Subcutaneous abdominal adipose tissue (tissue), 5 donors: ENCODE measurements at regions not wholly inside any gene's neighbourhood (a gene's known extent, or its start where the extent isn't known, plus 50 kb on each side); places are given as distances from the start of the nearest gene placed in this dataset.

Experiments
- H3K27ac ChIP-seq: one replicate; pipeline ENCODE4 v1.7.0; 2013; ENCODE audit warnings: low read depth, mild to moderate bottlenecking, inconsistent platforms, low read length, moderate library complexity
- H3K27me3 ChIP-seq, 5 donors: one replicate each; pipeline ENCODE4 v1.7.0; 2013; ENCODE audit warnings: low read length in 5 of 5, inconsistent platforms in 1 of 5; ENCODE audit not compliant: control insufficient read depth in 5 of 5, insufficient read depth in 4 of 5
- H3K36me3 ChIP-seq, 5 donors: one replicate each; pipeline ENCODE4 v1.7.0; 2013; ENCODE audit warnings: low read length in 5 of 5; ENCODE audit not compliant: control insufficient read depth in 5 of 5, insufficient read depth in 5 of 5
- H3K4me1 ChIP-seq, 5 donors: one replicate each; pipeline ENCODE4 v1.7.0; 2013; ENCODE audit warnings: low read length in 5 of 5, mild to moderate bottlenecking in 3 of 5, moderate library complexity in 1 of 5; ENCODE audit not compliant: control insufficient read depth in 5 of 5, insufficient read depth in 5 of 5
- H3K4me3 ChIP-seq, 5 donors: one replicate each; pipeline ENCODE4 v1.7.0; 2013; ENCODE audit warnings: low read length in 5 of 5, low read depth in 1 of 5
- H3K9ac ChIP-seq, 5 donors: one replicate each; pipeline ENCODE4 v1.7.0; 2013; ENCODE audit warnings: low read length in 5 of 5, mild to moderate bottlenecking in 4 of 5, moderate library complexity in 3 of 5
- H3K9me3 ChIP-seq, 5 donors: one replicate each; pipeline ENCODE4 v1.7.0; 2013; ENCODE audit warnings: low read length in 5 of 5; ENCODE audit not compliant: control insufficient read depth in 5 of 5
- donor health status: healthy.
- donor health status: healthy.
- donor health status: healthy.
- donor health status: healthy.
- donor health status: healthy.

GRCh38 chr2:17996978-17997377 is 118.5 kb downstream of the KCNS3 start:
- no peak overlapping the region for H3K9ac ChIP-seq
- H3K36me3 ChIP-seq = no peaks in the 10 kb centered on the region
- H3K27ac ChIP-seq = no peak overlapping the region
- H3K27me3 ChIP-seq = no peaks in the 10 kb centered on the region
- H3K4me3 ChIP-seq = no peak overlapping the region
- peaks cover 0 to 23% (median 19%) of the 10 kb centered on the region in 5 donors for H3K9me3 ChIP-seq
- no peaks in the 10 kb centered on the region for H3K4me1 ChIP-seq

DNA sequence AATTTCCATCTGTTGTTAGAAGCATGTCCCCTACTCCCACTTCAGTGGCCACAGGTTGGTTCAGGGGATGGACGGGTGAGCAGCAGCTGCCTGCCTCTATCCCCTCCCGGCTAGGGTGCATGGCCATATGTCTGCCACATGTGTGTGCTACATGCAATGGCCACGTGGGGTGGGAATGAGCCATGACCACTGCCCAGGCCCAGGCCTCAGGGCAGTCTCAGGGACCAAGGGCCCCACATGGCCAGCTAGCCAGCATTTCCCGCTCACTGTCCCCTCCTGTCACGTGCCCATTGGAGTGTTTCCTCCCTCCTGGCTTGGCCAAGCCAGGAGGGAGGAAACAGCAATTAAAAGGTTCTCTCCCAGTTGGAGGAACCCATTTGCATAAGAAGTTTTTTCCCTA is 117.1 kb downstream of the KCNS3 start:
- H3K27ac ChIP-seq = no peak overlapping the region
- H3K36me3 ChIP-seq = no peaks in the 10 kb centered on the region
- H3K9ac ChIP-seq = no peak overlapping the region
- peaks cover 0 to 15% (median 10%) of the 10 kb centered on the region in 5 donors for H3K9me3 ChIP-seq
- H3K4me3 ChIP-seq = no peak overlapping the region
- H3K4me1 ChIP-seq = no peaks in the 10 kb centered on the region
- H3K27me3 ChIP-seq = no peaks in the 10 kb centered on the region
